ENCODE measurements at regions not wholly inside any gene's neighbourhood (a gene's known extent, or its start where the extent isn't known, plus 50 kb on each side); places are given as distances from the start of the nearest gene placed in this dataset.

GRCh38 chr6:44004136-44004535 lies 123.1 kb downstream of the MRPL14 start (continued):
- TF ChIP-seq NKRF (conservative IDR thresholded peaks at IDR 0.05) (no peak), BCL3 (IDR thresholded peaks at IDR 0.05; ENCODE audit: borderline replicate concordance, insufficient read depth, low read depth, low read length, poor library complexity, severe bottlenecking) (no peak), SPI1 (IDR thresholded peaks at IDR 0.05; ENCODE audit: borderline replicate concordance, insufficient read depth, low read depth, low read length) (no peak), ZZZ3 (IDR thresholded peaks at IDR 0.05; ENCODE audit: control insufficient read depth, insufficient read length, low read depth) (no peak), ZNF687 (IDR thresholded peaks at IDR 0.05) (no peak), PRDM15 (CRISPR knock-in tag; IDR thresholded peaks at IDR 0.05) (no peak), CREM (IDR thresholded peaks at IDR 0.05; ENCODE audit: low read depth) (no peak), ZNF622 (IDR thresholded peaks at IDR 0.05) (no peak), RB1 (IDR thresholded peaks at IDR 0.05; ENCODE audit: borderline replicate concordance) (no peak), RBBP5 (conservative IDR thresholded peaks at IDR 0.05) (no peak), SIN3A (IDR thresholded peaks at IDR 0.05; ENCODE audit: low read depth, low read length) (no peak)
